Trophoblast cell (in vitro differentiated cells and primary cell): ENCODE measurements at regions not wholly inside any gene's neighbourhood (a gene's known extent, or its start where the extent isn't known, plus 50 kb on each side); places are given as distances from the start of the nearest gene placed in this dataset.

Source experiments
- DNase-seq, 2 donors: peaks; one replicate each; pipeline ENCODE4 v3.0.0-alpha.2; 2016
- H2AFZ ChIP-seq: 2 replicates; pipeline ENCODE4 v1.6.1; 2013; ENCODE audit warnings: low read length, moderate library complexity, mild to moderate bottlenecking; ENCODE audit not compliant: insufficient read depth, poor library complexity
- H2AK5ac ChIP-seq: 2 replicates; pipeline ENCODE4 v1.6.1; 2013; ENCODE audit warnings: mild to moderate bottlenecking, low read length
- H2BK120ac ChIP-seq: 2 replicates; pipeline ENCODE4 v1.6.1; 2013; ENCODE audit warnings: low read length, mild to moderate bottlenecking, moderate library complexity; ENCODE audit not compliant: insufficient read depth, poor library complexity
- H2BK12ac ChIP-seq: 2 replicates; pipeline ENCODE4 v1.6.1; 2013; ENCODE audit warnings: mild to moderate bottlenecking, low read length, moderate library complexity
- H2BK5ac ChIP-seq: 2 replicates; pipeline ENCODE4 v1.6.1; 2013; ENCODE audit warnings: low read length, low read depth, moderate library complexity, mild to moderate bottlenecking; ENCODE audit not compliant: poor library complexity
- H3K14ac ChIP-seq: 2 replicates; pipeline ENCODE4 v1.6.1; 2013; ENCODE audit warnings: mild to moderate bottlenecking, low read length
- H3K18ac ChIP-seq: 2 replicates; pipeline ENCODE4 v1.6.1; 2013; ENCODE audit warnings: mild to moderate bottlenecking, low read length
- H3K23ac ChIP-seq: 2 replicates; pipeline ENCODE4 v1.6.1; 2013; ENCODE audit warnings: low read length
- H3K27ac ChIP-seq: 2 replicates; pipeline ENCODE4 v1.5.1; 2013; ENCODE audit warnings: low read depth, mild to moderate bottlenecking, inconsistent platforms, low read length, moderate library complexity
- H3K27me3 ChIP-seq: 2 replicates; pipeline ENCODE4 v1.6.1; 2013; ENCODE audit warnings: inconsistent platforms, mild to moderate bottlenecking, low read length, moderate library complexity; ENCODE audit not compliant: insufficient read depth
- H3K36me3 ChIP-seq, 2 experiments: 1 replicate in 1 of 2; 2 replicates in 1 of 2; pipeline ENCODE4 v1.6.1; 2013; ENCODE audit warnings: low read length in 2 of 2, mild to moderate bottlenecking in 2 of 2, moderate library complexity in 1 of 2; ENCODE audit not compliant: insufficient read depth in 2 of 2, control insufficient read depth in 1 of 2
- H3K4ac ChIP-seq: 2 replicates; pipeline ENCODE4 v1.6.1; 2013; ENCODE audit warnings: low read depth, mild to moderate bottlenecking, low read length, moderate library complexity
- H3K4me1 ChIP-seq, 2 experiments: 1 replicate in 1 of 2; 2 replicates in 1 of 2; pipeline ENCODE4 v1.6.1; 2013; ENCODE audit warnings: low read length in 2 of 2, mild to moderate bottlenecking in 2 of 2, moderate library complexity in 1 of 2; ENCODE audit not compliant: insufficient read depth in 2 of 2, control insufficient read depth in 1 of 2
- H3K4me2 ChIP-seq: 2 replicates; pipeline ENCODE4 v1.6.1; 2013; ENCODE audit warnings: inconsistent platforms, mild to moderate bottlenecking, low read length, moderate library complexity
- H3K4me3 ChIP-seq: 2 replicates; pipeline ENCODE4 v1.5.1; 2013; ENCODE audit warnings: mild to moderate bottlenecking, low read depth, low read length, inconsistent platforms
- H3K79me1 ChIP-seq: one replicate; pipeline ENCODE4 v1.6.1; 2013; ENCODE audit warnings: low read length
- H3K79me2 ChIP-seq: 2 replicates; pipeline ENCODE4 v1.6.1; 2013; ENCODE audit warnings: low read length, mild to moderate bottlenecking; ENCODE audit not compliant: control insufficient read depth, insufficient read depth, poor library complexity
- H3K9ac ChIP-seq: 2 replicates; pipeline ENCODE4 v1.6.1; 2013; ENCODE audit warnings: mild to moderate bottlenecking, low read length
- H3K9me3 ChIP-seq: 2 replicates; pipeline ENCODE4 v1.6.1; 2013; ENCODE audit warnings: low read depth, mild to moderate bottlenecking, control low read depth, inconsistent platforms, low read length; ENCODE audit not compliant: insufficient read depth
- H4K12ac ChIP-seq: 2 replicates; pipeline ENCODE4 v1.6.1; 2013; ENCODE audit warnings: low read depth, mild to moderate bottlenecking, low read length, moderate library complexity
- H4K8ac ChIP-seq: 2 replicates; pipeline ENCODE4 v1.6.1; 2013; ENCODE audit warnings: low read depth, mild to moderate bottlenecking, low read length, moderate library complexity
- H4K91ac ChIP-seq: one replicate; pipeline ENCODE4 v1.6.1; 2013; ENCODE audit warnings: low read depth, mild to moderate bottlenecking, low read length, moderate library complexity
- WGBS: extraction: QIAGEN DNeasy Blood & Tissue Kit; methylation state at CpG from one replicate; pipeline ENCODE4 v1.1.7; 2013; ENCODE audit warnings: missing lambda C conversion rate; ENCODE audit not compliant: insufficient read length, insufficient coverage; ENCODE audit errors: extremely low coverage; 5-methylcytosine and 5-hydroxymethylcytosine counted together

GRCh38 chr11:91164452-91164822, 941.6 kb upstream of the CHORDC1 start:
- Histone ChIP-seq H3K36me3 (no peaks in the 10 kb centered on the region), H2BK12ac (no peak overlapping the region)
- no CpG with 5 or more reads among the region's 3 CpGs for WGBS

GRCh38 chr11:91163619-91164451, 941.0 kb upstream of the CHORDC1 start:
- Histone ChIP-seq H3K18ac (no peak overlapping the region), H2AK5ac (no peak overlapping the region), H4K8ac (no peak overlapping the region)

More at GRCh38 chr11:91164452-91164822, 941.6 kb upstream of the CHORDC1 start:
- H3K79me2 ChIP-seq = no peaks in the 10 kb centered on the region
- H3K4me2 ChIP-seq = no peak overlapping the region
- no peak overlapping the region for H3K4me3 ChIP-seq
- H4K8ac ChIP-seq = no peak overlapping the region
- no peak overlapping the region for H2BK120ac ChIP-seq
- no peaks in the 10 kb centered on the region for H3K4me1 ChIP-seq
- DNase-seq = no peak
- no peak overlapping the region for H2AK5ac ChIP-seq
- peak overlapping the region; percentile 94 for H3K27ac ChIP-seq
- H2AFZ ChIP-seq = no peak overlapping the region
- H3K4ac ChIP-seq = no peak overlapping the region
- no peaks in the 10 kb centered on the region for H3K9me3 ChIP-seq
- no peak overlapping the region for H3K23ac ChIP-seq
- H3K18ac ChIP-seq = no peak overlapping the region
- H3K79me1 ChIP-seq = no peaks in the 10 kb centered on the region
- no peak overlapping the region for H4K12ac ChIP-seq
- no peak overlapping the region for H4K91ac ChIP-seq
- H3K9ac ChIP-seq = no peak overlapping the region
- H2BK5ac ChIP-seq = no peak overlapping the region
- H3K14ac ChIP-seq = no peak overlapping the region
- no peaks in the 10 kb centered on the region for H3K27me3 ChIP-seq

DNA sequence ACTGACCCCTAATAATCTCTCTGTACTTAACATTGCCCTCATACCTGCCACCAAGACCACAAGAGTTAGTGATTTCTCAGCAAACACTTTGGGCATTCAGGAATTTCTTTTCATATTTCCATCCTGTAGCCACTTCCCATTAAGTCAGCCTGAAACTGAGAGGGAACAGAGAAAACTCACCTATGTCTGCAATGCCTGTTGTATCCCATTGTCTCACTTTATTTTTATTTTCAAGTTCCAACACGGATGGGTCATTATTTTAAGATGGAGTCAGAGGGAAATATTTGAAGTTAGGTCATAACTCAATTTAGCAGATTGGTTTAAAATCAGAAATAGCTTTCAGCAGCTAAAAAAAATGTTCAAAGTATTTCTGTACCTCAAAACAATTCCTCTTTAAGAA, 937.8 kb upstream of the CHORDC1 start:
- no peak overlapping the region for H3K4me3 ChIP-seq
- no peak for DNase-seq
- H2AK5ac ChIP-seq = no peak overlapping the region
- H4K8ac ChIP-seq = no peak overlapping the region
- no peak overlapping the region for H3K18ac ChIP-seq
- no peak overlapping the region for H3K23ac ChIP-seq
- no peaks in the 10 kb centered on the region for H3K79me2 ChIP-seq
- no peak overlapping the region for H3K14ac ChIP-seq
- no peaks in the 10 kb centered on the region for H3K27me3 ChIP-seq
- no peak overlapping the region for H3K4ac ChIP-seq
- H3K79me1 ChIP-seq = no peaks in the 10 kb centered on the region
- H3K4me2 ChIP-seq = no peak overlapping the region
- H3K27ac ChIP-seq = no peak overlapping the region
- no peak overlapping the region for H4K12ac ChIP-seq
- H3K9me3 ChIP-seq = no peaks in the 10 kb centered on the region
- H4K91ac ChIP-seq = no peak overlapping the region
- no peak overlapping the region for H3K9ac ChIP-seq
- H3K36me3 ChIP-seq = no peaks in the 10 kb centered on the region
- no peak overlapping the region for H2BK120ac ChIP-seq
- no peaks in the 10 kb centered on the region for H3K4me1 ChIP-seq
- no peak overlapping the region for H2AFZ ChIP-seq
- no peak overlapping the region for H2BK5ac ChIP-seq
- H2BK12ac ChIP-seq = no peak overlapping the region
- WGBS = no CpG with 5 or more reads among the region's 1 CpG

More at GRCh38 chr11:91163619-91164451, 941.0 kb upstream of the CHORDC1 start:
- H3K4ac ChIP-seq = no peak overlapping the region
- peak overlapping the region; percentile 30 for H3K4me2 ChIP-seq
- H2BK12ac ChIP-seq = no peak overlapping the region
- WGBS = no CpG with 5 or more reads among the region's 2 CpGs
- H4K12ac ChIP-seq = no peak overlapping the region
- H3K9me3 ChIP-seq = no peaks in the 10 kb centered on the region
- H3K79me1 ChIP-seq = no peaks in the 10 kb centered on the region
- no peaks in the 10 kb centered on the region for H3K79me2 ChIP-seq
- no peaks in the 10 kb centered on the region for H3K27me3 ChIP-seq
- H3K23ac ChIP-seq = no peak overlapping the region
- no peak overlapping the region for H3K4me3 ChIP-seq
- no peak overlapping the region for H3K14ac ChIP-seq
- no peak overlapping the region for H3K9ac ChIP-seq
- no peak for DNase-seq
- no peak overlapping the region for H4K91ac ChIP-seq
- H2BK5ac ChIP-seq = no peak overlapping the region
- H2BK120ac ChIP-seq = no peak overlapping the region
- no peaks in the 10 kb centered on the region for H3K36me3 ChIP-seq
- peak overlapping the region; percentile 94 for H3K27ac ChIP-seq
- no peak overlapping the region for H2AFZ ChIP-seq
- H3K4me1 ChIP-seq = no peaks in the 10 kb centered on the region

DNA sequence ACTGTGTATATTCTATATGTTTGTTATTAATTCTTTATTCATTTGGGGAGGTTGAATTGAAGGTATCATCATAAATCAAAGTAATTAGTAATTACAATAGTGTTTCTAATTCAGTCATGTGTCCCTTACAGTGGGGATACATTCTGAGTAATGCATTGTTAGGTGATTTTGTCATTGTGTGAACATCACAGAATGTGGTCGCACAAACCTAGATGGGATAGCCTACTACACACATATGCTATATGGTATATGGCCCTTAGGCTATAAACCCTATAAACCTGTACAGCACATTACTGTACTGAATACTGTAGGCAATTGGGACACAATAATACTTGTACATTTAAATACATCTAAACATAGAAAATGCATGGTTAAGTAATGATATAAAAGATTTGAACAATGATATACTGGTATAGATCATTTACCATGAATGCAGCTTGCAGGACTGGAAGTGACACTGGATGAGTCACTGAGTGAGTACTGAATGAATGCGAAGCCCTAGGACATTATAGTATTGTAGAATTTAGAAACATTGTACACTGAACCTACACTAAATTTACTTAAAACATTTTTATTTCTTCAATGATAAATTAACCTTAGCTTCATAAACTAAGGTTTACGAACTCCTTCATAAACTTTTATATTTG, 936.2 kb upstream of the CHORDC1 start:
- Histone ChIP-seq H3K9ac (no peak overlapping the region), H3K4me3 (no peak overlapping the region), H3K27ac (no peak overlapping the region), H2BK12ac (no peak overlapping the region), H3K23ac (no peak overlapping the region), H3K36me3 (no peaks in the 10 kb centered on the region), H2AK5ac (no peak overlapping the region), H3K4me2 (no peak overlapping the region), H2BK120ac (no peak overlapping the region), H2AFZ (no peak overlapping the region), H3K14ac (no peak overlapping the region), H3K79me2 (no peaks in the 10 kb centered on the region), H3K79me1 (no peaks in the 10 kb centered on the region), H3K27me3 (no peaks in the 10 kb centered on the region), H4K91ac (no peak overlapping the region), H2BK5ac (no peak overlapping the region), H3K4ac (no peak overlapping the region), H3K9me3 (no peaks in the 10 kb centered on the region), H3K4me1 (no peaks in the 10 kb centered on the region), H4K12ac (no peak overlapping the region), H3K18ac (no peak overlapping the region), H4K8ac (no peak overlapping the region)
- no CpG with 5 or more reads among the region's 3 CpGs for WGBS
- peak in 1 of 2 donors; percentile 67 for DNase-seq
